B cell (primary cell): ENCODE measurements at regions not wholly inside any gene's neighbourhood (a gene's known extent, or its start where the extent isn't known, plus 50 kb on each side); places are given as distances from the start of the nearest gene placed in this dataset.

Source experiments
- CTCF ChIP-seq: fragments of 200-600 bp; IDR thresholded peaks from one replicate; pipeline ENCODE4 v1.8.0; 2022; ENCODE audit warnings: antibody characterized with exemption, mild to moderate bottlenecking
- EZH2 ChIP-seq: IDR thresholded peaks from 2 replicates; pipeline ENCODE4 v1.6.1; 2012; ENCODE audit warnings: borderline replicate concordance, low read depth, mild to moderate bottlenecking, moderate library complexity, low read length; ENCODE audit not compliant: insufficient read depth, poor library complexity, severe bottlenecking

- TF ChIP-seq CTCF = no peak
- no peak for TF ChIP-seq EZH2
Measured at GRCh38 chr9:71490810-71491209, 277.5 kb downstream of the CEMIP2 start.
